ENCODE measurements at regions not wholly inside any gene's neighbourhood (a gene's known extent, or its start where the extent isn't known, plus 50 kb on each side); places are given as distances from the start of the nearest gene placed in this dataset.
"Not testable (repeated sequence)": the region's sequence is repeated elsewhere in the genome, so short reads cannot be mapped to it uniquely, and the experiment has no call there.

GRCh38 chr6:119526561-119527230, 177.1 kb upstream of the MAN1A1 start:
- no peak for DNase-seq

GRCh38 chr6:119524410-119524809, 174.8 kb upstream of the MAN1A1 start:
- no peak for DNase-seq

- no peak for DNase-seq
These were observed 174.0 kb upstream of the MAN1A1 start for GRCh38 chr6:119523556-119523955.

- no peak for DNase-seq
These were observed 171.7 kb upstream of the MAN1A1 start for GRCh38 chr6:119521251-119521650.

- no peak for DNase-seq
These were observed 167.9 kb upstream of the MAN1A1 start for GRCh38 chr6:119517428-119517827.

- no peak for DNase-seq
These were observed 164.8 kb upstream of the MAN1A1 start for GRCh38 chr6:119514345-119514744.

- no peak for DNase-seq
These were observed 161.5 kb upstream of the MAN1A1 start for GRCh38 chr6:119511024-119511423.

GRCh38 chr6:119510246-119510645, 160.7 kb upstream of the MAN1A1 start:
- DNase-seq = no peak

GRCh38 chr6:119506631-119507174, 157.1 kb upstream of the MAN1A1 start:
- no peak for DNase-seq

GRCh38 chr6:119501798-119502483, 152.4 kb upstream of the MAN1A1 start:
- no peak for DNase-seq

- DNase-seq = no peak
These were observed 150.2 kb upstream of the MAN1A1 start for GRCh38 chr6:119499797-119500196.

- no peak for DNase-seq
These were observed 148.6 kb upstream of the MAN1A1 start for GRCh38 chr6:119497988-119498727.

- DNase-seq = no peak
These were observed 145.7 kb upstream of the MAN1A1 start for GRCh38 chr6:119495230-119495683.

GRCh38 chr6:119493980-119494379, 144.4 kb upstream of the MAN1A1 start:
- DNase-seq = no peak

GRCh38 chr6:119491112-119491511, 141.6 kb upstream of the MAN1A1 start:
- DNase-seq = not testable (repeated sequence)

- not testable (repeated sequence) for DNase-seq
These were observed 140.5 kb upstream of the MAN1A1 start for GRCh38 chr6:119490050-119490449.

- no peak for DNase-seq
These were observed 135.0 kb upstream of the MAN1A1 start for GRCh38 chr6:119484598-119484997.

GRCh38 chr6:119483908-119484307, 134.3 kb upstream of the MAN1A1 start:
- no peak for DNase-seq

- no peak for DNase-seq
These were observed 133.3 kb upstream of the MAN1A1 start for GRCh38 chr6:119482850-119483285.

GRCh38 chr6:119481976-119482375, 132.4 kb upstream of the MAN1A1 start:
- no peak for DNase-seq

- no peak for DNase-seq
These were observed 131.5 kb upstream of the MAN1A1 start for GRCh38 chr6:119480961-119481497.

GRCh38 chr6:119479860-119480655, 130.5 kb upstream of the MAN1A1 start:
- no peak for DNase-seq

Data from activated effector memory CD4-positive, alpha-beta T cell treated with Interleukin-2 at 50 U/mL for 16 hours (primary cell).